Body of pancreas (tissue), 4 donors: ENCODE measurements at regions not wholly inside any gene's neighbourhood (a gene's known extent, or its start where the extent isn't known, plus 50 kb on each side); places are given as distances from the start of the nearest gene placed in this dataset.

ENCODE experiments used
- CTCF ChIP-seq, 7 experiments: fragments of 450-650 bp in 4 of 7; fragments of 200-600 bp in 3 of 7; sonication (generic) in 3 of 7; IDR thresholded peaks; one replicate each; pipeline ENCODE4 v1.5.1; 2016 to 2019; ENCODE audit warnings: antibody characterized with exemption in 7 of 7
- POLR2A ChIP-seq, 3 donors: fragments of 450-650 bp; IDR thresholded peaks; one replicate each; pipeline ENCODE4 v1.6.1; 2016; ENCODE audit warnings: antibody characterized with exemption in 3 of 3, mild to moderate bottlenecking in 2 of 3

- TF ChIP-seq CTCF (IDR thresholded peaks at IDR 0.05) (no peak), POLR2A (IDR thresholded peaks at IDR 0.05) (no peak)
Measured at GRCh38 chr15:70589221-70589620, 174.1 kb downstream of the UACA start.
